ENCODE measurements at regions not wholly inside any gene's neighbourhood (a gene's known extent, or its start where the extent isn't known, plus 50 kb on each side); places are given as distances from the start of the nearest gene placed in this dataset.
A peak's percentile ranks its signal among the peaks of the same experiment; 100 is the strongest.

GRCh38 chrX:111615227-111615626, 65.7 kb upstream of the ALG13 start:
- Histone ChIP-seq H3K4me2 (ENCODE audit: insufficient read depth, insufficient read length, low read length) (no peak overlapping the region), H2AFZ (ENCODE audit: low read length) (no peak overlapping the region), H3K14ac (ENCODE audit: insufficient read depth, low read length) (no peak overlapping the region), H3K18ac (ENCODE audit: insufficient read length, low read depth, low read length) (no peak overlapping the region), H3K4me1 (ENCODE audit: insufficient read depth, low read length) (no peaks in the 10 kb centered on the region), H3K27me3 (ENCODE audit: insufficient read depth, low read length) (no peaks in the 10 kb centered on the region), H3K27ac (ENCODE audit: insufficient read length, low read depth, low read length) (no peak overlapping the region), H2BK12ac (ENCODE audit: insufficient read length, low read depth, low read length) (no peak overlapping the region), H3K4ac (ENCODE audit: low read depth, low read length) (no peak overlapping the region), H3K23ac (ENCODE audit: insufficient read length, low read depth, low read length) (no peak overlapping the region), H3K79me2 (ENCODE audit: insufficient read depth, low read length) (no peaks in the 10 kb centered on the region), H2AK5ac (ENCODE audit: insufficient read length, low read length) (no peak overlapping the region), H3K9me3 (ENCODE audit: control insufficient read depth, low read depth, low read length) (no peaks in the 10 kb centered on the region), H3K56ac (ENCODE audit: insufficient read length, low read depth, low read length) (no peak overlapping the region), H3T11ph (ENCODE audit: low read length) (no peak overlapping the region), H2BK120ac (ENCODE audit: low read depth, low read length, poor library complexity, severe bottlenecking) (no peak overlapping the region), H4K20me1 (ENCODE audit: control insufficient read depth, insufficient read depth, insufficient read length) (no peaks in the 10 kb centered on the region), H3K9ac (ENCODE audit: extremely low read depth, insufficient read length, low read length) (no peak overlapping the region), H4K8ac (replicated peaks; ENCODE audit: insufficient read length, low read depth, low read length) (no peak overlapping the region), H3K23me2 (ENCODE audit: insufficient read length, low read depth, low read length, poor library complexity, severe bottlenecking) (no peaks in the 10 kb centered on the region), H2BK20ac (ENCODE audit: low read depth, low read length, poor library complexity, severe bottlenecking) (no peak overlapping the region), H2BK15ac (ENCODE audit: low read depth, low read length) (no peak overlapping the region), H3K79me1 (ENCODE audit: insufficient read depth, low read depth, low read length, poor library complexity, severe bottlenecking) (no peaks in the 10 kb centered on the region), H2BK5ac (ENCODE audit: insufficient read length, low read length) (no peak overlapping the region), H4K5ac (ENCODE audit: insufficient read length, low read depth, low read length) (no peak overlapping the region), H4K91ac (ENCODE audit: insufficient read length, low read depth, low read length) (no peak overlapping the region)
- peak overlapping the region in 1 of 3 experiments; percentile 43; a peak in 1 of 7 replicates for H3K27ac Mint-ChIP-seq
- no peak overlapping the region for H3K4me3 Mint-ChIP-seq
- no peak for DNase-seq
- TF ChIP-seq CTCF (conservative IDR thresholded peaks at IDR 0.05) = no peak
- 0 out of 2 replicates have a peak, but pooled peaks cover 2% of the 10 kb centered on the region for H3K27me3 Mint-ChIP-seq (ENCODE audit: low read depth)
- H3K9me3 Mint-ChIP-seq = no peaks in the 10 kb centered on the region; a peak in 1 of 5 replicates
- peaks cover 0 to 7% (median 2%) of the 10 kb centered on the region in 3 experiments; a peak in 3 of 7 replicates for H3K36me3 Mint-ChIP-seq (ENCODE audit: insufficient read depth in 1 of 3, low read depth in 3 of 3)
- H3K4me1 Mint-ChIP-seq = peaks cover 13 to 16% of the 10 kb centered on the region in 2 experiments
- no CpG with 5 or more reads among the region's 7 CpGs for WGBS (ENCODE audit: extremely low coverage, insufficient read length, low lambda C conversion rate)
